SU-DHL-6 (cell line): ENCODE measurements at regions not wholly inside any gene's neighbourhood (a gene's known extent, or its start where the extent isn't known, plus 50 kb on each side); places are given as distances from the start of the nearest gene placed in this dataset.

Experiments used
- CTCF ChIP-seq: fragments of 200-600 bp; sonication (generic); IDR thresholded peaks from one replicate; pipeline ENCODE4 v1.5.1; 2017; ENCODE audit warnings: antibody characterized with exemption, mild to moderate bottlenecking, low read length, moderate library complexity; ENCODE audit not compliant: insufficient read depth, poor library complexity, severe bottlenecking
- EZH2phosphoT487 ChIP-seq: fragments of 200-600 bp; sonication (generic), shearing (Covaris generic); conservative IDR thresholded peaks from 2 replicates; pipeline ENCODE4 v1.6.1; 2018; ENCODE audit warnings: mild to moderate bottlenecking, antibody characterized with exemption, low read length, moderate library complexity, mixed read lengths

- TF ChIP-seq CTCF (no peak), EZH2phosphoT487 (no peak)
Observed at GRCh38 chr2:7499018-7499417, 581.8 kb downstream of the RNF144A start.
